BE2C (cell line): ENCODE measurements at regions not wholly inside any gene's neighbourhood (a gene's known extent, or its start where the extent isn't known, plus 50 kb on each side); places are given as distances from the start of the nearest gene placed in this dataset.

Experiments
- DNase-seq: peaks from one replicate; pipeline ENCODE4 v3.0.0-alpha.2; 2020
- H3K27me3 ChIP-seq: fragments of 250-450 bp; sonication (Bioruptor Pico); 2 replicates; pipeline ENCODE4 v1.5.1; 2020; ENCODE audit warnings: mild to moderate bottlenecking
- H3K36me3 ChIP-seq: fragments of 250-450 bp; sonication (Bioruptor Pico); 2 replicates; pipeline ENCODE4 v1.5.1; 2020; ENCODE audit warnings: mild to moderate bottlenecking
- H3K4me1 ChIP-seq: fragments of 250-450 bp; sonication (Bioruptor Pico); 2 replicates; pipeline ENCODE4 v1.5.1; 2020
- H3K4me3 ChIP-seq: 2 replicates; pipeline ENCODE4 v1.5.1; 2011; ENCODE audit warnings: low read depth, low read length
- H3K9me3 ChIP-seq: fragments of 250-450 bp; sonication (Bioruptor Pico); 2 replicates; pipeline ENCODE4 v1.5.1; 2020
- TF ChIP-seq, protein P1 (sequence below): IDR thresholded peaks from 2 replicates; pipeline ENCODE4 v1.5.1; 2012; ENCODE audit warnings: mild to moderate bottlenecking, low read depth, low read length

DNA sequence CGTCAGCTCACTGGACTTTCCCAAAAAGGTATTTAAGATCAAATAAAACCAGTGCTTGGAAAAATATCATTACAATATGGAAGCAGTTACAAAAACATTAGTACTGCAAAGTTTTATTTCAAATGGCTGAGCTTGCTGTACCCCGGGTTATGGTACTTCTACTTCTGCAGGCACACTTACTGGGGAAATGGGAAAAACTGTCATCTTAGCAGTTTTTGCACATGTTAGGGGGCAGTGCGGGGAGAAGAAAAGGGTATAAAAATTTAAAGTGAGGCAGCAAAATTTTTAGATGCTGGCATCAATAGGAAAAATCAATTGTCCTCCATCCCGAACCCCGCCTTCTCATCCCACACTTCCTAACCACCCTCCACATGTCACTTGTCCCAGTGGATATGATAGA is 133.4 kb downstream of the ATG4C start:
- H3K27me3 ChIP-seq, result no peaks in the 10 kb centered on the region
- H3K36me3 ChIP-seq, result no peaks in the 10 kb centered on the region
- TF ChIP-seq, protein P1, sequence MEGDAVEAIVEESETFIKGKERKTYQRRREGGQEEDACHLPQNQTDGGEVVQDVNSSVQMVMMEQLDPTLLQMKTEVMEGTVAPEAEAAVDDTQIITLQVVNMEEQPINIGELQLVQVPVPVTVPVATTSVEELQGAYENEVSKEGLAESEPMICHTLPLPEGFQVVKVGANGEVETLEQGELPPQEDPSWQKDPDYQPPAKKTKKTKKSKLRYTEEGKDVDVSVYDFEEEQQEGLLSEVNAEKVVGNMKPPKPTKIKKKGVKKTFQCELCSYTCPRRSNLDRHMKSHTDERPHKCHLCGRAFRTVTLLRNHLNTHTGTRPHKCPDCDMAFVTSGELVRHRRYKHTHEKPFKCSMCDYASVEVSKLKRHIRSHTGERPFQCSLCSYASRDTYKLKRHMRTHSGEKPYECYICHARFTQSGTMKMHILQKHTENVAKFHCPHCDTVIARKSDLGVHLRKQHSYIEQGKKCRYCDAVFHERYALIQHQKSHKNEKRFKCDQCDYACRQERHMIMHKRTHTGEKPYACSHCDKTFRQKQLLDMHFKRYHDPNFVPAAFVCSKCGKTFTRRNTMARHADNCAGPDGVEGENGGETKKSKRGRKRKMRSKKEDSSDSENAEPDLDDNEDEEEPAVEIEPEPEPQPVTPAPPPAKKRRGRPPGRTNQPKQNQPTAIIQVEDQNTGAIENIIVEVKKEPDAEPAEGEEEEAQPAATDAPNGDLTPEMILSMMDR, result no peak
- DNase-seq, result no peak
- no peaks in the 10 kb centered on the region for H3K4me1 ChIP-seq
- no peaks in the 10 kb centered on the region for H3K9me3 ChIP-seq
- no peak overlapping the region for H3K4me3 ChIP-seq

DNA sequence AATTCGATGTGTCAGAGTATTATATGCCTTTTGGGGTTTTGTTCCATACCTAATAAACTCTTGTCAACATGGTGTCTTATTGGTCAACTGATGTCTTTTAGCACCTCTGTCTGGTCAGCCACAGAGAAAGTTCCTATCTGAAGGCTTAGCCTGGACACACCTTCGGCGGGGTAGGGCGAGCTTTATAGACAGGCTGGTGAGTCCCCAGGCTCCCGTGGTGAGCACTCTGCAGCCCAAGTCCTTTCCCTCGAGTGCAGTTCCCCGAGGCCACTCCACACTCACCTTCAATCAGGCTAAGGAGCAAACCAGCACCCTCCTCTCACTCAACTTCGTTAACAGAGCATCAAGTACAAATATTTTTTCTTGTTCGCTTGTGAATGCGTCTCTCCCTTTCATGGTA is 133.9 kb downstream of the ATG4C start:
- H3K4me1 ChIP-seq, result no peaks in the 10 kb centered on the region
- TF ChIP-seq, protein P1, result no peak
- H3K4me3 ChIP-seq, result no peak overlapping the region
- H3K36me3 ChIP-seq, result no peaks in the 10 kb centered on the region
- no peaks in the 10 kb centered on the region for H3K9me3 ChIP-seq
- H3K27me3 ChIP-seq, result no peaks in the 10 kb centered on the region
- no peak for DNase-seq

DNA sequence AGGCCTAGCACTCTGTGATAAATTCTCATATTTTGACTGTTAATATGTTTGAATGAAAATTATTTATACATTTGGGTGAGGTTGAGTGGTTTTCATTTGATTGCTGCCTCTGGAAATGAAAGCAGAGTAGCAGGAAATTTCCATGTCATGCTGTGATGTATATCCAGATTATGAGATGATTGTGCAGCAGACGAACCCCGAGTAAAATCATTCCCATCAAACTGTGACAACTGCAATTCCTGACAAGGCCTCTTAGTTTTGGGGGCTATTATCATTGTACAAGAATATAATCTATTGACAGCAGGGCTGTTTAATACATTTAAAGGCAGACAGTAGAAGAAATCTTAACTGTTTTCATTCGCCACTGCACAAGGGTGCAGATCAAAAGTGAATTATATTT is 134.8 kb downstream of the ATG4C start:
- H3K27me3 ChIP-seq, result no peaks in the 10 kb centered on the region
- H3K9me3 ChIP-seq, result no peaks in the 10 kb centered on the region
- DNase-seq, result no peak
- H3K4me1 ChIP-seq, result no peaks in the 10 kb centered on the region
- TF ChIP-seq, protein P1, result no peak
- no peak overlapping the region for H3K4me3 ChIP-seq
- no peaks in the 10 kb centered on the region for H3K36me3 ChIP-seq

DNA sequence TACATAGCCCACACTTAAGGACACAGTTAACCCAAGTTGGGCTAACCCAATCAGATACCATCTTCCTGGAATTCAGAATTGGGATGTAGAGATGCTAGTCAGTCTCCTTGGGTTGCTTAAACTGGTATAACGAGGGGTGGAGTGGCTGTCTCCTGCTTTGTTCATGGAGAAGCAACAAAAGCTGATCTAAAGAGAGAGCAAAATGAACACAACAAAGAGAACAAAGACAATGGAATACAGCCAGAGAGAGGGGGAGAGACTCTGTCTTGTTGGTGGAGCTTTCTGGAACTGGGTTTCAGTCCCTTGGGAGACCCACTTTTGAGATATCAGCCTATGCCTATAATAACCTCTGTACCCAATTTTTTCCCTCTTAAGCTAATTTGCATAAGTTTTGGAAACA is 138.1 kb downstream of the ATG4C start:
- H3K36me3 ChIP-seq, result no peaks in the 10 kb centered on the region
- DNase-seq, result no peak
- no peaks in the 10 kb centered on the region for H3K4me1 ChIP-seq
- no peaks in the 10 kb centered on the region for H3K27me3 ChIP-seq
- H3K4me3 ChIP-seq, result no peak overlapping the region
- H3K9me3 ChIP-seq, result no peaks in the 10 kb centered on the region
- TF ChIP-seq, protein P1, result no peak

DNA sequence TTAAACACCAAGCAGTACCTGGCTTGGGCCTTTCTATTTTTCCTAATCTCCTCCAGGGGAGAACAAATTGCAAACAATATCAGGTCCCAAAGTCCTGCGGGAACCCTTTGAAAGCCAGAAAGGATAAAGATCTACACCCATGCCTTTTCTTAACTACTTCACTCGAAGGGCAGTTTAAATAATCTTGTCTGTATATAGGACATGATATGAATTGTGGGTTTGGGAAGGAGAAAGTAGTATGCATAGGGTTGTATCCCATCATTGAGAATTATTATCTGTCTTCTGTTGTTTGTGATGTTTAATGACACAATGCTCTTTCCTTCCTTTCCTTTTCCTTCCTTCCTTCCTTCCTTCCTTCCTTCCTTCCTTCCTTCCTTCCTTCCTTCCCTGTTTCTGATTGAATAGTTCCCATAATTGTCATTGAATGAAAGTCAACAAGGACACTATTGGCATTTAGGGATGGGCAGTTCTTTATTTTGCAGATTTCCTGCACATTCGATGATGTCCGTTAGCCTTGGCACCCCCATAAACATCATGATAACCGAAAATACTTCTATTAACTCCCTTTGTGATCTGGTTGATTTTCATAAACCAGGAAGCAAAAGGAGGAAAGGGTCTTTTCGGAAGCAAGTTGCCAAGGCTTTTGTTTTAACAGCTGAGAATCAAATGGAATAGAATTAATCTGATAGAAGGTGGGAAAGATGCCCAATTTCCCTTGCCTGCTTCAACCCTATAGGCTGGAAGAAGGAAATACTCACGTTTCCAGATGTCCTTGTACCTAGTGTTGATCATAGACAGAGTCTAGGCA is 141.3 kb downstream of the ATG4C start:
- Histone ChIP-seq H3K36me3 (no peaks in the 10 kb centered on the region), H3K27me3 (no peaks in the 10 kb centered on the region), H3K4me1 (no peaks in the 10 kb centered on the region), H3K4me3 (no peak overlapping the region), H3K9me3 (no peaks in the 10 kb centered on the region)
- TF ChIP-seq, protein P1, result no peak
- no peak for DNase-seq

DNA sequence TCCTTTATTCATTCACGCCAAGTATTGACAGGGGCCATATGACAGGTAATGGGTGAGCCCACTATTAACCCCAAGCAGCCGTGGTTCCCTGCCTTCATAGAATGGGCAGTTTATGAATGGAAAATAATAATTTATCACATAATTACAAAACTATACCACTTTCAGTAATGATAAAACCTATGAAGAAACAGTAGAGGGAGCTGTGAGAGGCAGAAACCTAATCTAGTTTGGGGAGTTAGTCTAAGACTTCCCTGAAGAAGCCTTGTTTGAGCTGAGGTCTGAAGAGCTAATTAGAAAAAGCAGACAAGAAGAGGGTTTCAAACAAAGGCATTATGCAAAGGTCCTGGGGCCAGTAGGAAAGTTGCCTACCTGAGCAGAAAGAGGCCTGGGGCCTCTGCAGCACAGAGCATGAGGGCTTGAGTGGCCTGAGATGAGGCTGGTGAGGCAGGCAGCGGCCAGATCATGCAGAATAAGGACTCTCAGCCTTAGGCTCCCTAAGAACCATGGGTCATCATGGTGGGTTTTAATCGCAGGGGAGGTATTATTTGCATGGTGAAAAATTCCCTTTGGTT is 142.8 kb downstream of the ATG4C start:
- Histone ChIP-seq H3K4me1 (no peaks in the 10 kb centered on the region), H3K27me3 (no peaks in the 10 kb centered on the region), H3K36me3 (no peaks in the 10 kb centered on the region), H3K4me3 (no peak overlapping the region), H3K9me3 (no peaks in the 10 kb centered on the region)
- TF ChIP-seq, protein P1, result no peak
- DNase-seq, result no peak
